Fibroblast of the aortic adventitia (primary cell): ENCODE measurements at regions not wholly inside any gene's neighbourhood (a gene's known extent, or its start where the extent isn't known, plus 50 kb on each side); places are given as distances from the start of the nearest gene placed in this dataset.
A peak's percentile ranks its signal among the peaks of the same experiment; 100 is the strongest.

Experiments
- DNase-seq: peaks from one replicate; pipeline ENCODE4 v3.0.0-alpha.2; 2010; ENCODE audit warnings: low read depth
- H3K4me3 ChIP-seq: 2 replicates; pipeline ENCODE4 v1.5.1; 2011; ENCODE audit warnings: low read depth, mild to moderate bottlenecking, control low read depth, low read length, moderate library complexity
- CTCF ChIP-seq: IDR thresholded peaks from 2 replicates; pipeline ENCODE4 v1.5.1; 2011; ENCODE audit warnings: mild to moderate bottlenecking, low read length, control low read depth, inconsistent platforms; ENCODE audit not compliant: insufficient read depth

GRCh38 chr17:71183066-71183660, 937.7 kb upstream of the SOX9 start:
- DNase-seq: no peak
- no peak for TF ChIP-seq CTCF
- H3K4me3 ChIP-seq: no peak overlapping the region

- no peak overlapping the region for H3K4me3 ChIP-seq
- DNase-seq: no peak
- TF ChIP-seq CTCF: no peak
Observed at GRCh38 chr17:71184716-71185115, 936.1 kb upstream of the SOX9 start.

GRCh38 chr17:71187145-71187878, 933.5 kb upstream of the SOX9 start:
- TF ChIP-seq CTCF: no peak
- H3K4me3 ChIP-seq: no peak overlapping the region
- DNase-seq: no peak

GRCh38 chr17:71188811-71189492, 931.9 kb upstream of the SOX9 start:
- peak; percentile 49 for DNase-seq
- TF ChIP-seq CTCF: no peak
- H3K4me3 ChIP-seq: no peak overlapping the region

GRCh38 chr17:71189493-71189831, 931.4 kb upstream of the SOX9 start:
- DNase-seq: no peak
- no peak for TF ChIP-seq CTCF
- no peak overlapping the region for H3K4me3 ChIP-seq

- DNase-seq: no peak
- TF ChIP-seq CTCF: no peak
- H3K4me3 ChIP-seq: no peak overlapping the region
Observed at GRCh38 chr17:71192039-71192555, 928.7 kb upstream of the SOX9 start.
